ENCODE measurements at regions not wholly inside any gene's neighbourhood (a gene's known extent, or its start where the extent isn't known, plus 50 kb on each side); places are given as distances from the start of the nearest gene placed in this dataset.

DNA sequence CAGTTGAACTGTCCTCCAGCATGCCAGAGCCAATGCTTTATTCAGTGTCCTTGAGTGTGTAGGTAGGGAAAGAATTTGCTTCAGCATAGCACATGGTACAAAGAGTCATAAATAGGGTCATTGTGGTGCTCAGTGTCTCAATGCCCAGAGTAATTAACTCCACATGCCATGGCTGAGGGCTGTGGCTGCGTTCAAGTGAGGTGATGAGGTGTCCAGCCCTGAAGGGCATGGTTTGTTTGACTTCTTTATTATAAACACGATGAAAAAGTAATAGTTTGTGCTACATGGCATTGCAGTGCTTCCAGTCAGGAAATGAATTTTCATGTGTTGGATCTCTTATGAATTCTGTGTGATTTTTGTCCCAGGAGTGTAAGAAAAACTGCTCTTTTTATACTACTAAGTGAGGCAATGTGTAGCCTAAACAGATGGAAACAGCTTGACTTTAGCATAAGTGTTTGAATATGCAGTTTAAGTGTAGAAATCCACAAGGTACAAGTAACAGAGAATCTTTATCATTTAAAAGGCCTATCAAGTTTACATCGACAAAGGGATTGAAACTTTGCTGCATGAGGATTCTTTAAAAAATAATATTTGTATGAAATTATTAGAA lies 507.9 kb upstream of the CDH2 start:
- H3K14ac ChIP-seq (ENCODE audit: insufficient read depth, low read length): no peak overlapping the region
- no peak overlapping the region for H3K23ac ChIP-seq (ENCODE audit: insufficient read length, low read depth, low read length)
- no peak overlapping the region for H3K4me2 ChIP-seq (ENCODE audit: insufficient read depth, insufficient read length, low read length)
- H2BK120ac ChIP-seq (ENCODE audit: low read depth, low read length, poor library complexity, severe bottlenecking): no peak overlapping the region
- DNase-seq: no peak
- Mint-ChIP-seq H3K27ac (no peak overlapping the region; a peak in 1 of 7 replicates), H3K4me3 (no peak overlapping the region), H3K36me3 (ENCODE audit: insufficient read depth in 1 of 3, low read depth in 3 of 3) (no peaks in the 10 kb centered on the region), H3K9me3 (no peaks in the 10 kb centered on the region; a peak in 1 of 5 replicates), H3K4me1 (peaks cover 12 to 17% of the 10 kb centered on the region in 2 experiments), H3K27me3 (ENCODE audit: low read depth) (no peaks in the 10 kb centered on the region)
- no CpG with 5 or more reads among the region's 3 CpGs for WGBS (ENCODE audit: extremely low coverage, insufficient read length, low lambda C conversion rate)
- no peaks in the 10 kb centered on the region for H3K79me2 ChIP-seq (ENCODE audit: insufficient read depth, low read length)
- no peaks in the 10 kb centered on the region for H3K9me3 ChIP-seq (ENCODE audit: control insufficient read depth, low read depth, low read length)
- no peak overlapping the region for H4K5ac ChIP-seq (ENCODE audit: insufficient read length, low read depth, low read length)
- H3K56ac ChIP-seq (ENCODE audit: insufficient read length, low read depth, low read length): no peak overlapping the region
- no peak overlapping the region for H2BK15ac ChIP-seq (ENCODE audit: low read depth, low read length)
- TF ChIP-seq, protein P1, sequence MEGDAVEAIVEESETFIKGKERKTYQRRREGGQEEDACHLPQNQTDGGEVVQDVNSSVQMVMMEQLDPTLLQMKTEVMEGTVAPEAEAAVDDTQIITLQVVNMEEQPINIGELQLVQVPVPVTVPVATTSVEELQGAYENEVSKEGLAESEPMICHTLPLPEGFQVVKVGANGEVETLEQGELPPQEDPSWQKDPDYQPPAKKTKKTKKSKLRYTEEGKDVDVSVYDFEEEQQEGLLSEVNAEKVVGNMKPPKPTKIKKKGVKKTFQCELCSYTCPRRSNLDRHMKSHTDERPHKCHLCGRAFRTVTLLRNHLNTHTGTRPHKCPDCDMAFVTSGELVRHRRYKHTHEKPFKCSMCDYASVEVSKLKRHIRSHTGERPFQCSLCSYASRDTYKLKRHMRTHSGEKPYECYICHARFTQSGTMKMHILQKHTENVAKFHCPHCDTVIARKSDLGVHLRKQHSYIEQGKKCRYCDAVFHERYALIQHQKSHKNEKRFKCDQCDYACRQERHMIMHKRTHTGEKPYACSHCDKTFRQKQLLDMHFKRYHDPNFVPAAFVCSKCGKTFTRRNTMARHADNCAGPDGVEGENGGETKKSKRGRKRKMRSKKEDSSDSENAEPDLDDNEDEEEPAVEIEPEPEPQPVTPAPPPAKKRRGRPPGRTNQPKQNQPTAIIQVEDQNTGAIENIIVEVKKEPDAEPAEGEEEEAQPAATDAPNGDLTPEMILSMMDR (conservative IDR thresholded peaks at IDR 0.05): no peak
- H4K8ac ChIP-seq (replicated peaks; ENCODE audit: insufficient read length, low read depth, low read length): no peak overlapping the region
- no peak overlapping the region for H2AFZ ChIP-seq (ENCODE audit: low read length)
- H3K23me2 ChIP-seq (ENCODE audit: insufficient read length, low read depth, low read length, poor library complexity, severe bottlenecking): no peaks in the 10 kb centered on the region
- no peak overlapping the region for H3K18ac ChIP-seq (ENCODE audit: insufficient read length, low read depth, low read length)
- no peaks in the 10 kb centered on the region for H4K20me1 ChIP-seq (ENCODE audit: control insufficient read depth, insufficient read depth, insufficient read length)
- H3K9ac ChIP-seq (ENCODE audit: extremely low read depth, insufficient read length, low read length): no peak overlapping the region
- peaks cover 4% of the 10 kb centered on the region; the same call in 1 of the 2 replicates for H3K4me1 ChIP-seq (ENCODE audit: insufficient read depth, low read length)
- no peak overlapping the region for H2BK5ac ChIP-seq (ENCODE audit: insufficient read length, low read length)
- no peak overlapping the region for H3T11ph ChIP-seq (ENCODE audit: low read length)
- no peak overlapping the region for H2BK20ac ChIP-seq (ENCODE audit: low read depth, low read length, poor library complexity, severe bottlenecking)
- H3K27ac ChIP-seq (ENCODE audit: insufficient read length, low read depth, low read length): no peak overlapping the region
- H3K4ac ChIP-seq (ENCODE audit: low read depth, low read length): no peak overlapping the region
- H4K91ac ChIP-seq (ENCODE audit: insufficient read length, low read depth, low read length): no peak overlapping the region
- H3K79me1 ChIP-seq (ENCODE audit: insufficient read depth, low read depth, low read length, poor library complexity, severe bottlenecking): no peaks in the 10 kb centered on the region
- H2BK12ac ChIP-seq (ENCODE audit: insufficient read length, low read depth, low read length): no peak overlapping the region
- no peak overlapping the region for H2AK5ac ChIP-seq (ENCODE audit: insufficient read length, low read length)
- H3K27me3 ChIP-seq (ENCODE audit: insufficient read depth, low read length): no peaks in the 10 kb centered on the region
